Loucy (cell line): ENCODE measurements at regions not wholly inside any gene's neighbourhood (a gene's known extent, or its start where the extent isn't known, plus 50 kb on each side); places are given as distances from the start of the nearest gene placed in this dataset.

Source experiments
- H2AFZ ChIP-seq: fragments of 200-600 bp; sonication (generic); 2 replicates; pipeline ENCODE4 v1.6.0; 2016; ENCODE audit warnings: antibody characterized with exemption, mild to moderate bottlenecking, low read length, moderate library complexity
- H3F3A ChIP-seq: fragments of 200-600 bp; 2 replicates; pipeline ENCODE4 v1.6.0; 2016; ENCODE audit warnings: antibody characterized with exemption, low read depth, mild to moderate bottlenecking
- H3K27me3 ChIP-seq: fragments of 200-600 bp; sonication (generic); 2 replicates; pipeline ENCODE4 v1.6.1; 2014; ENCODE audit warnings: low read length, mild to moderate bottlenecking; ENCODE audit not compliant: insufficient read depth, poor library complexity, severe bottlenecking
- H3K36me3 ChIP-seq: fragments of 200-600 bp; sonication (generic); 2 replicates; pipeline ENCODE4 v1.6.1; 2016; ENCODE audit warnings: low read length; ENCODE audit not compliant: insufficient read depth
- H3K4me1 ChIP-seq: fragments of 200-600 bp; sonication (generic); 2 replicates; pipeline ENCODE4 v1.5.1; 2014; ENCODE audit warnings: low read length, mild to moderate bottlenecking; ENCODE audit not compliant: insufficient read depth, poor library complexity, severe bottlenecking
- H3K4me2 ChIP-seq: fragments of 200-600 bp; sonication (generic); 2 replicates; pipeline ENCODE4 v1.6.0; 2014; ENCODE audit warnings: antibody characterized with exemption, low read length, low read depth, mild to moderate bottlenecking; ENCODE audit not compliant: poor library complexity, severe bottlenecking
- H3K4me3 ChIP-seq: fragments of 200-600 bp; sonication (generic); 2 replicates; pipeline ENCODE4 v1.5.1; 2014; ENCODE audit warnings: low read length, mild to moderate bottlenecking, mixed read lengths; ENCODE audit not compliant: poor library complexity, severe bottlenecking
- H3K79me2 ChIP-seq: fragments of 200-600 bp; sonication (generic); 2 replicates; pipeline ENCODE4 v1.6.1; 2014; ENCODE audit warnings: low read length; ENCODE audit not compliant: insufficient read depth
- H3K9ac ChIP-seq: fragments of 200-600 bp; sonication (generic); 2 replicates; pipeline ENCODE4 v1.6.0; 2014; ENCODE audit warnings: mild to moderate bottlenecking, low read depth, low read length, moderate library complexity; ENCODE audit not compliant: poor library complexity, severe bottlenecking
- H3K9me2 ChIP-seq: fragments of 200-600 bp; sonication (generic); replicated peaks from 2 replicates; pipeline ENCODE4 v1.6.1; 2016; ENCODE audit warnings: low read depth, low read length, mixed read lengths
- H3K9me3 ChIP-seq: fragments of 200-600 bp; sonication (generic); 2 replicates; pipeline ENCODE4 v1.6.1; 2014; ENCODE audit warnings: mild to moderate bottlenecking, antibody characterized with exemption, low read length, low read depth; ENCODE audit not compliant: insufficient read depth
- H4K20me1 ChIP-seq: fragments of 200-600 bp; sonication (generic); 2 replicates; pipeline ENCODE4 v1.6.0; 2014; ENCODE audit warnings: antibody characterized with exemption, low read length, mild to moderate bottlenecking; ENCODE audit not compliant: insufficient read depth, poor library complexity, severe bottlenecking
- CTCF ChIP-seq: fragments of 200-600 bp; sonication (generic); conservative IDR thresholded peaks from 2 replicates; pipeline ENCODE4 v1.5.1; 2014; ENCODE audit warnings: mild to moderate bottlenecking, antibody characterized with exemption, low read length
- EZH2phosphoT487 ChIP-seq: fragments of 200-600 bp; IDR thresholded peaks from 2 replicates; pipeline ENCODE4 v1.6.1; 2018; ENCODE audit warnings: antibody characterized with exemption, mild to moderate bottlenecking, moderate library complexity, borderline replicate concordance

- H3K79me2 ChIP-seq: no peaks in the 10 kb centered on the region
These were observed 650.5 kb upstream of the KLHL29 start for GRCh38 chr2:22734373-22735045.

GRCh38 chr2:22737144-22737543 is 647.8 kb upstream of the KLHL29 start:
- Histone ChIP-seq H4K20me1 (no peaks in the 10 kb centered on the region), H3K36me3 (no peaks in the 10 kb centered on the region), H3K4me1 (no peaks in the 10 kb centered on the region), H3K4me3 (no peak overlapping the region), H2AFZ (no peak overlapping the region), H3K9me3 (no peaks in the 10 kb centered on the region), H3F3A (no peaks in the 10 kb centered on the region), H3K79me2 (no peaks in the 10 kb centered on the region), H3K4me2 (no peak overlapping the region), H3K9ac (no peak overlapping the region), H3K27me3 (no peaks in the 10 kb centered on the region), H3K9me2 (no peaks in the 10 kb centered on the region)
- no peak for TF ChIP-seq EZH2phosphoT487
- peak; percentile 15; the same call in 1 of the 2 replicates for TF ChIP-seq CTCF

More at GRCh38 chr2:22734373-22735045, 650.5 kb upstream of the KLHL29 start:
- Histone ChIP-seq H3K9me3 (no peaks in the 10 kb centered on the region), H2AFZ (no peak overlapping the region), H3K36me3 (no peaks in the 10 kb centered on the region), H3K9me2 (no peaks in the 10 kb centered on the region), H3F3A (no peaks in the 10 kb centered on the region), H3K27me3 (no peaks in the 10 kb centered on the region), H4K20me1 (no peaks in the 10 kb centered on the region), H3K4me2 (no peak overlapping the region), H3K4me3 (no peak overlapping the region), H3K9ac (no peak overlapping the region), H3K4me1 (no peaks in the 10 kb centered on the region)
- TF ChIP-seq EZH2phosphoT487: no peak
- TF ChIP-seq CTCF: no peak

- H3F3A ChIP-seq: no peaks in the 10 kb centered on the region
- TF ChIP-seq EZH2phosphoT487 (no peak), CTCF (no peak)
- H3K9ac ChIP-seq: no peak overlapping the region
- no peaks in the 10 kb centered on the region for H3K4me1 ChIP-seq
- no peaks in the 10 kb centered on the region for H3K9me3 ChIP-seq
- no peaks in the 10 kb centered on the region for H3K9me2 ChIP-seq
- no peaks in the 10 kb centered on the region for H3K27me3 ChIP-seq
- no peak overlapping the region for H3K4me3 ChIP-seq
- no peak overlapping the region for H2AFZ ChIP-seq
- no peaks in the 10 kb centered on the region for H3K79me2 ChIP-seq
- H3K36me3 ChIP-seq: no peaks in the 10 kb centered on the region
- no peaks in the 10 kb centered on the region for H4K20me1 ChIP-seq
- H3K4me2 ChIP-seq: no peak overlapping the region
These were observed 643.8 kb upstream of the KLHL29 start for GRCh38 chr2:22741216-22741615.
